IMR-90 (cell line): ENCODE measurements at regions not wholly inside any gene's neighbourhood (a gene's known extent, or its start where the extent isn't known, plus 50 kb on each side); places are given as distances from the start of the nearest gene placed in this dataset.

ENCODE experiments used
- ATAC-seq: fragments of 200-7000 bp; cut with Tn5 transposase; 2 replicates; pipeline ENCODE4 v1.9.1; 2020; ENCODE audit warnings: low read depth, mild to moderate bottlenecking, moderate library complexity
- BruUV-seq: library from RNA; stranded (reverse); fragments of 400-500 nt; replicated peaks from 2 replicates; lab custom pipeline; 2021; lab: Mats Ljungman, UMichigan
- CTCF ChIA-PET: fragments of 300-600 bp; formaldehyde crosslinking; extraction: SDS; loops from one replicate; lab custom pipeline; 2021; ENCODE audit warnings: antibody characterized with exemption; lab: Yijun Ruan, JAX
- POLR2A ChIA-PET: fragments of 300-600 bp; sonication (Branson Sonifier 250); formaldehyde crosslinking; loops from one replicate; lab custom pipeline; 2022; ENCODE audit warnings: antibody characterized with exemption; ENCODE audit not compliant: unreplicated experiment; lab: Charles Lee
- DNase-seq: peaks from one replicate; pipeline ENCODE4 v3.0.0; 2013
- H2AFZ ChIP-seq: replicated peaks from 2 replicates; pipeline ENCODE3; 2013; ENCODE audit warnings: low read length, mild to moderate bottlenecking; ENCODE audit not compliant: poor library complexity
- H2AK5ac ChIP-seq: 2 replicates; pipeline ENCODE4 v1.6.1; 2013; ENCODE audit warnings: low read depth, low read length, inconsistent platforms
- H2AK9ac ChIP-seq: replicated peaks from 2 replicates; pipeline ENCODE3; 2013; ENCODE audit warnings: mild to moderate bottlenecking, low read depth, low read length, moderate library complexity; ENCODE audit not compliant: poor library complexity
- H2BK120ac ChIP-seq: 2 replicates; pipeline ENCODE4 v1.6.1; 2013; ENCODE audit warnings: low read depth, low read length, inconsistent platforms
- H2BK15ac ChIP-seq: 3 replicates; pipeline ENCODE4 v1.6.1; 2013; ENCODE audit warnings: low read depth, low read length, inconsistent platforms
- H2BK20ac ChIP-seq: 2 replicates; pipeline ENCODE4 v1.6.1; 2013; ENCODE audit warnings: low read depth, mild to moderate bottlenecking, inconsistent platforms, low read length, moderate library complexity
- H2BK5ac ChIP-seq: 2 replicates; pipeline ENCODE4 v1.6.1; 2013; ENCODE audit warnings: mild to moderate bottlenecking, low read depth, low read length, inconsistent platforms; ENCODE audit not compliant: poor library complexity, severe bottlenecking
- H3K14ac ChIP-seq: replicated peaks from 2 replicates; pipeline ENCODE4 v1.6.1; 2013; ENCODE audit warnings: low read depth, low read length, inconsistent platforms
- H3K18ac ChIP-seq: 2 replicates; pipeline ENCODE4 v1.6.1; 2013; ENCODE audit warnings: low read depth, low read length, control low read depth
- H3K23ac ChIP-seq: 2 replicates; pipeline ENCODE4 v1.6.1; 2013; ENCODE audit warnings: low read depth, low read length, inconsistent platforms
- H3K27ac ChIP-seq: 2 replicates; pipeline ENCODE4 v1.5.1; 2013; ENCODE audit warnings: mild to moderate bottlenecking, control low read depth, low read length; ENCODE audit not compliant: insufficient read depth
- H3K27me3 ChIP-seq: 2 replicates; pipeline ENCODE4 v1.6.1; 2013; ENCODE audit warnings: low read length; ENCODE audit not compliant: control insufficient read depth, insufficient read depth
- H3K36me3 ChIP-seq: 2 replicates; pipeline ENCODE4 v1.6.1; 2013; ENCODE audit warnings: low read length, mixed read lengths; ENCODE audit not compliant: control insufficient read depth, insufficient read depth
- H3K4ac ChIP-seq: 2 replicates; pipeline ENCODE4 v1.6.1; 2013; ENCODE audit warnings: low read depth, low read length, inconsistent platforms
- H3K4me1 ChIP-seq: 2 replicates; pipeline ENCODE4 v1.6.1; 2013; ENCODE audit warnings: low read length, mixed read lengths; ENCODE audit not compliant: control insufficient read depth, insufficient read depth
- H3K4me2 ChIP-seq: 2 replicates; pipeline ENCODE4 v1.6.1; 2013; ENCODE audit warnings: low read depth, mild to moderate bottlenecking, control low read depth, low read length, moderate library complexity
- H3K4me3 ChIP-seq: 2 replicates; pipeline ENCODE4 v1.5.1; 2013; ENCODE audit warnings: low read depth, mild to moderate bottlenecking, control low read depth, low read length, moderate library complexity; ENCODE audit not compliant: insufficient read depth
- H3K56ac ChIP-seq: 2 replicates; pipeline ENCODE4 v1.6.1; 2013; ENCODE audit warnings: low read length, inconsistent platforms; ENCODE audit not compliant: insufficient read depth; ENCODE audit errors: extremely low read depth
- H3K79me1 ChIP-seq, 2 experiments: 2 replicates each; pipeline ENCODE4 v1.6.1; 2013; ENCODE audit warnings: low read length in 2 of 2, inconsistent platforms in 1 of 2, low read depth in 1 of 2
- H3K9ac ChIP-seq: 2 replicates; pipeline ENCODE4 v1.6.1; 2013; ENCODE audit warnings: low read depth, low read length, control low read depth
- H3K9me1 ChIP-seq: 2 replicates; pipeline ENCODE4 v1.6.1; 2013; ENCODE audit warnings: low read length, inconsistent platforms; ENCODE audit not compliant: insufficient read depth
- H3K9me3 ChIP-seq: 2 replicates; pipeline ENCODE4 v1.6.1; 2013; ENCODE audit warnings: low read length; ENCODE audit not compliant: control insufficient read depth, insufficient read depth
- H4K20me1 ChIP-seq: 2 replicates; pipeline ENCODE4 v1.6.1; 2013; ENCODE audit warnings: low read length, inconsistent platforms; ENCODE audit not compliant: insufficient read depth
- H4K5ac ChIP-seq: 2 replicates; pipeline ENCODE4 v1.6.1; 2013; ENCODE audit warnings: mild to moderate bottlenecking, low read depth, low read length, control low read depth
- H4K8ac ChIP-seq, 2 experiments: 2 replicates each; pipeline ENCODE4 v1.6.1; 2013; ENCODE audit warnings: low read depth in 2 of 2, low read length in 2 of 2, control low read depth in 1 of 2, inconsistent platforms in 1 of 2
- H4K91ac ChIP-seq: 2 replicates; pipeline ENCODE4 v1.6.1; 2013; ENCODE audit warnings: low read depth, low read length, inconsistent platforms; ENCODE audit not compliant: insufficient read depth
- BHLHE40 ChIP-seq: fragments of 150-350 bp; IDR thresholded peaks from 2 replicates; pipeline ENCODE4 v1.6.1; 2016; ENCODE audit warnings: mild to moderate bottlenecking, low read depth, low read length
- CEBPB ChIP-seq: IDR thresholded peaks from 2 replicates; pipeline ENCODE4 v1.6.1; 2012; ENCODE audit warnings: low read depth, low read length, improper control_type of control experiment
- CHD1 ChIP-seq: IDR thresholded peaks from 2 replicates; pipeline ENCODE4 v1.6.1; 2012; ENCODE audit warnings: low read depth, low read length, improper control_type of control experiment
- MAFK ChIP-seq: IDR thresholded peaks from 2 replicates; pipeline ENCODE4 v1.6.1; 2012; ENCODE audit warnings: low read depth, low read length, improper control_type of control experiment
- MAZ ChIP-seq: IDR thresholded peaks from 2 replicates; pipeline ENCODE4 v1.6.1; 2012; ENCODE audit warnings: low read depth, mild to moderate bottlenecking, low read length, improper control_type of control experiment, moderate library complexity, borderline replicate concordance
- NFE2L2 ChIP-seq: fragments of 150-350 bp; IDR thresholded peaks from 2 replicates; pipeline ENCODE4 v1.6.1; 2016; ENCODE audit warnings: low read depth, mild to moderate bottlenecking, low read length
- RFX5 ChIP-seq: IDR thresholded peaks from 2 replicates; pipeline ENCODE4 v1.8.0; 2012; ENCODE audit warnings: low read depth, mild to moderate bottlenecking, low read length, moderate library complexity
- SMC3 ChIP-seq: fragments of 150-350 bp; IDR thresholded peaks from 2 replicates; pipeline ENCODE4 v1.6.1; 2016; ENCODE audit warnings: low read depth, mild to moderate bottlenecking, antibody characterized with exemption, low read length, moderate library complexity
- WGBS, 2 experiments: methylation state at CpG; one replicate each; pipeline versions ENCODE4 v1.1.5 to v1.1.7; 2013; ENCODE audit warnings: missing lambda C conversion rate in 2 of 2; ENCODE audit not compliant: insufficient read length in 1 of 2; ENCODE audit errors: extremely low coverage in 2 of 2; 5-methylcytosine and 5-hydroxymethylcytosine counted together
- dilution Hi-C: fragments of 300-500 bp; cut with HindIII; formaldehyde crosslinking; loops from one replicate; pipeline ENCODE4 v1.14.3; 2018; ENCODE audit warnings: low sequenced_read_pairs; ENCODE audit not compliant: unreplicated experiment
- in situ Hi-C: fragments of 300-500 bp; cut with MboI; formaldehyde crosslinking; loops from 3 replicates; pipeline ENCODE4 v1.14.3; 2019; ENCODE audit warnings: low sequenced_read_pairs, inconsistent platforms, mixed read lengths
- intact Hi-C: fragments of 100-400 bp; cut with micrococcal nuclease; formaldehyde crosslinking; loops from 2 replicates; pipeline ENCODE4 v1.10.0; 2022
- TF ChIP-seq, protein P1 (sequence below): fragments of 150-350 bp; IDR thresholded peaks from 2 replicates; pipeline ENCODE4 v1.6.1; 2017; ENCODE audit warnings: mild to moderate bottlenecking, antibody characterized with exemption, low read length, low read depth

DNA sequence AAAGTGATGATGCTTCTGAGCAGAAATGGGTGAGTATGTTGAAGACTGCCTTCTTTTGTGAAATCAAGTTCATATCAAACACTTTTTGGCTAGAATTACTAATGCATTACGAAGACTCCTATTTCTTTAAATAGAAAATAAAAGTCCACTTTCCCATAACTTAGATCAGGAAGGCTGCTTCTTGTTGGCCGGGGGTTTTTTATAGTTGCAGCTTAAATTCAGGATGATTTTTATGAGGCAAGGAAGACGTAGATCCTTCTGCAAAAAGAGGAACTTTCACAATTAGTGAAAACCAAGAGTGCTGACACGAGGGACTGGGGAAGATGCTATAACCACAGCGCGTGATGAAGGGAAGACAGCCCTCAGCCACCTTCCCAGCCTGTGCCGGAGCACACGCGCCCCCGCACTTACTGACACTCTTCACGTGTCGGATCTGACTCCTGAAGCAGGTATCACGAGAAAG, 206.1 kb upstream of the PRDM1 start:
- dilution Hi-C loops (no loop called here), in situ Hi-C loops (no loop called here), intact Hi-C loops (no loop called here)
- Histone ChIP-seq H3K4me1 (peaks cover 6% of the 10 kb centered on the region; the same call in 1 of the 2 replicates), H3K4me2 (no peak overlapping the region), H3K9ac (no peak overlapping the region), H3K27ac (no peak overlapping the region), H2BK5ac (no peak overlapping the region), H3K9me1 (peaks cover 3% of the 10 kb centered on the region; the same call in 1 of the 2 replicates), H2AFZ (no peak overlapping the region), H2AK9ac (no peak overlapping the region), H3K4me3 (no peak overlapping the region), H2BK120ac (no peak overlapping the region), H4K91ac (no peak overlapping the region), H4K20me1 (no peaks in the 10 kb centered on the region), H3K23ac (no peak overlapping the region), H4K8ac (no peak overlapping the region), H4K5ac (no peak overlapping the region), H3K18ac (no peak overlapping the region), H3K4ac (no peak overlapping the region), H3K14ac (no peak overlapping the region), H3K9me3 (no peaks in the 10 kb centered on the region), H2BK15ac (no peak overlapping the region), H3K79me1 (no peaks in the 10 kb centered on the region), H3K27me3 (no peaks in the 10 kb centered on the region), H2AK5ac (no peak overlapping the region), H3K56ac (no peak overlapping the region), H2BK20ac (no peak overlapping the region), H3K36me3 (no peaks in the 10 kb centered on the region)
- 81% methylated on average over 11 of the region's 13 CpGs; no CpG with 5 or more reads in 1 of the 2 experiments for WGBS, 2 experiments
- TF ChIP-seq CEBPB (no peak), CHD1 (no peak), SMC3 (no peak), MAFK (no peak), MAZ (no peak), RFX5 (no peak), NFE2L2 (no peak), BHLHE40 (no peak)
- TF ChIP-seq, protein P1, sequence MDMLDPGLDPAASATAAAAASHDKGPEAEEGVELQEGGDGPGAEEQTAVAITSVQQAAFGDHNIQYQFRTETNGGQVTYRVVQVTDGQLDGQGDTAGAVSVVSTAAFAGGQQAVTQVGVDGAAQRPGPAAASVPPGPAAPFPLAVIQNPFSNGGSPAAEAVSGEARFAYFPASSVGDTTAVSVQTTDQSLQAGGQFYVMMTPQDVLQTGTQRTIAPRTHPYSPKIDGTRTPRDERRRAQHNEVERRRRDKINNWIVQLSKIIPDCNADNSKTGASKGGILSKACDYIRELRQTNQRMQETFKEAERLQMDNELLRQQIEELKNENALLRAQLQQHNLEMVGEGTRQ = no peak
- no peak for ATAC-seq
- no TSS peak for BruUV-seq
- ChIA-PET POLR2A (no interaction called here), CTCF (interaction anchor here (1.1 kb wide), 1 partner anchor 16 kb away, joined by 3 read pairs; no protein-coding TSS in a partner anchor)
- no peak for DNase-seq
